K562 (cell line): ENCODE measurements at regions not wholly inside any gene's neighbourhood (a gene's known extent, or its start where the extent isn't known, plus 50 kb on each side); places are given as distances from the start of the nearest gene placed in this dataset.

Source experiments
- ATAC-seq: fragments of 200-7000 bp; cut with Tn5 transposase; 3 replicates; pipeline ENCODE4 v1.9.1; 2020; ENCODE audit warnings: moderate library complexity
- BruUV-seq: library from RNA; stranded (reverse); fragments of 400-500 nt; replicated peaks from 2 replicates; lab custom pipeline; 2021; lab: Mats Ljungman, UMichigan
- CTCF ChIA-PET: fragments of 300-600 bp; formaldehyde crosslinking; extraction: SDS; loops from one replicate; lab custom pipeline; 2021; ENCODE audit warnings: low intra/inter-chr PET ratio; lab: Yijun Ruan, JAX
- POLR2A ChIA-PET: fragments of 300-600, 350-650 bp; sonication (Branson Sonifier 250); formaldehyde crosslinking; extraction: SDS; loops from one replicate; lab custom pipeline; 2021; ENCODE audit warnings: antibody characterized with exemption, inconsistent platforms; lab: Yijun Ruan, JAX
- DNase-seq, 4 experiments: peaks; one replicate each; pipeline versions ENCODE4 v3.0.0 to v3.0.0-alpha.2; 2011 to 2018; ENCODE audit warnings: low spot score in 3 of 4, mixed read lengths in 3 of 4; ENCODE audit errors: extremely low read depth in 1 of 4
- FAIRE-seq: peaks from 2 replicates; lab custom pipeline; 2011; peaks lifted over from hg19 to GRCh38; lab: Jason Lieb, UNC
- H2AFZ ChIP-seq: 2 replicates; pipeline ENCODE4 v1.6.0; 2011; ENCODE audit warnings: low read depth, low read length, control low read depth, inconsistent platforms
- H3K27ac ChIP-seq: fragments of 200-600 bp; 3 replicates; pipeline ENCODE4 v1.8.0; 2011; ENCODE audit warnings: low read depth, mild to moderate bottlenecking, control low read depth, inconsistent platforms, low read length, moderate library complexity, mixed read lengths; ENCODE audit errors: extremely low read depth
- H3K27me3 ChIP-seq, 2 experiments: fragments of 300-600 bp in 1 of 2; 2 replicates in 1 of 2; 3 replicates in 1 of 2; pipeline versions ENCODE4 v1.6.0 to v1.8.0; 2011; ENCODE audit warnings: inconsistent platforms in 2 of 2, low read length in 2 of 2, mild to moderate bottlenecking in 1 of 2, mixed read lengths in 1 of 2, moderate library complexity in 1 of 2; ENCODE audit not compliant: control insufficient read depth in 2 of 2, insufficient read depth in 2 of 2
- H3K36me3 ChIP-seq: fragments of 300-600 bp; 3 replicates; pipeline ENCODE4 v1.8.0; 2011; ENCODE audit warnings: mild to moderate bottlenecking, low read length, inconsistent platforms; ENCODE audit not compliant: control insufficient read depth, insufficient read depth
- H3K4me1 ChIP-seq, 2 experiments: fragments of 200-600 bp in 1 of 2; replicated peaks in 1 of 2; 2 replicates in 1 of 2; 3 replicates in 1 of 2; pipeline versions ENCODE4 v1.5.1 to v1.8.0; 2011; ENCODE audit warnings: inconsistent platforms in 2 of 2, low read length in 2 of 2, mild to moderate bottlenecking in 1 of 2, mixed read lengths in 1 of 2, moderate library complexity in 1 of 2; ENCODE audit not compliant: control insufficient read depth in 2 of 2, insufficient read depth in 2 of 2
- H3K4me2 ChIP-seq: 2 replicates; pipeline ENCODE4 v1.6.1; 2011; ENCODE audit warnings: low read length, control low read depth, inconsistent platforms, mixed read lengths; ENCODE audit not compliant: insufficient read depth
- H3K4me3 ChIP-seq: fragments of 200-600 bp; sonication (generic), shearing (Covaris generic); 2 replicates; pipeline ENCODE4 v1.5.1; 2016; ENCODE audit warnings: control low read depth, inconsistent platforms
- H3K79me2 ChIP-seq: fragments of 200-600 bp; 3 replicates; pipeline ENCODE4 v1.8.0; 2011; ENCODE audit warnings: low read length, inconsistent platforms; ENCODE audit not compliant: control insufficient read depth, insufficient read depth
- H3K9ac ChIP-seq, 2 experiments: 2 replicates each; pipeline versions ENCODE4 v1.6.0 to v1.6.1; 2011; ENCODE audit warnings: low read depth in 2 of 2, low read length in 2 of 2, control low read depth in 1 of 2, inconsistent platforms in 1 of 2, mild to moderate bottlenecking in 1 of 2, mixed read lengths in 1 of 2; ENCODE audit not compliant: insufficient read depth in 1 of 2
- H3K9me1 ChIP-seq: one replicate; pipeline ENCODE4 v1.6.0; 2011; ENCODE audit warnings: inconsistent platforms, mild to moderate bottlenecking, low read length, moderate library complexity; ENCODE audit not compliant: control insufficient read depth, insufficient read depth
- H3K9me3 ChIP-seq: replicated peaks from 2 replicates; pipeline ENCODE4 v1.5.1; 2011; ENCODE audit warnings: low read depth, low read length, inconsistent platforms; ENCODE audit not compliant: control insufficient read depth, insufficient read depth
- H4K20me1 ChIP-seq: replicated peaks from 2 replicates; pipeline ENCODE4 v1.6.1; 2011; ENCODE audit warnings: low read length, inconsistent platforms, mixed read lengths; ENCODE audit not compliant: control insufficient read depth, insufficient read depth
- BHLHE40 ChIP-seq: IDR thresholded peaks from 2 replicates; pipeline ENCODE4 v1.6.1; 2011; ENCODE audit warnings: low read length, improper control_type of control experiment
- CBX1 ChIP-seq: sonication (generic); IDR thresholded peaks from 2 replicates; pipeline ENCODE4 v1.6.1; 2016; ENCODE audit warnings: antibody characterized with exemption, low read depth, mild to moderate bottlenecking
- CEBPZ ChIP-seq: fragments of 150-350 bp; IDR thresholded peaks from 2 replicates; pipeline ENCODE4 v1.6.1; 2014; ENCODE audit warnings: low read depth, mild to moderate bottlenecking, low read length, borderline replicate concordance
- CTCF ChIP-seq, 3 experiments: IDR thresholded peaks in 2 of 3; conservative IDR thresholded peaks in 1 of 3; 2 replicates each; pipeline ENCODE4 v1.5.1; 2011 to 2012; ENCODE audit warnings: low read length in 3 of 3, mild to moderate bottlenecking in 3 of 3, control low read depth in 2 of 3, improper control_type of control experiment in 1 of 3, inconsistent platforms in 1 of 3, low read depth in 1 of 3, mixed read lengths in 1 of 3, moderate library complexity in 1 of 3; ENCODE audit not compliant: insufficient read depth in 2 of 3
- ELF1 ChIP-seq: fragments of 200-800 bp; sonication (Bioruptor generic); IDR thresholded peaks from 2 replicates; pipeline ENCODE4 v1.6.1; 2016; ENCODE audit warnings: missing genetic modification characterization, missing compliant biosample characterization
- FOXK2 ChIP-seq, 2 experiments: fragments of 450-650 bp; IDR thresholded peaks in 1 of 2; conservative IDR thresholded peaks in 1 of 2; 2 replicates each; pipeline ENCODE4 v1.6.1; 2016; ENCODE audit warnings: low read depth in 2 of 2, mild to moderate bottlenecking in 1 of 2
- GATAD2A ChIP-seq: fragments of 450-650 bp; IDR thresholded peaks from 2 replicates; pipeline ENCODE4 v1.6.1; 2017
- NR2C2 ChIP-seq, 2 experiments: fragments of 200-800 bp in 1 of 2; sonication (Bioruptor generic) in 1 of 2; sonication (generic) in 1 of 2; formaldehyde crosslinking in 1 of 2; IDR thresholded peaks; 2 replicates each; pipeline versions ENCODE4 v1.6.1 to v1.8.0; 2016 to 2022; ENCODE audit warnings: mild to moderate bottlenecking in 1 of 2, missing compliant biosample characterization in 1 of 2, missing genetic modification characterization in 1 of 2, missing genetic modification reagents in 1 of 2
- RBM15 ChIP-seq: fragments of 200-400 bp; formaldehyde crosslinking; IDR thresholded peaks from 2 replicates; pipeline ENCODE4 v1.6.1; 2018; ENCODE audit warnings: mild to moderate bottlenecking, low read length, moderate library complexity; ENCODE audit not compliant: insufficient read depth
- RUNX1 ChIP-seq: sonication (generic); IDR thresholded peaks from 2 replicates; pipeline ENCODE4 v1.6.1; 2016; ENCODE audit warnings: antibody characterized with exemption, low read depth
- SMARCA5 ChIP-seq: fragments of 450-650 bp; IDR thresholded peaks from 2 replicates; pipeline ENCODE4 v1.6.1; 2016
- STAT5B ChIP-seq: fragments of 250-450 bp; sonication (Bioruptor Pico); IDR thresholded peaks from 2 replicates; pipeline ENCODE4 v1.8.0; 2021; ENCODE audit warnings: mild to moderate bottlenecking, inconsistent platforms
- TFE3 ChIP-seq: fragments of 450-650 bp; formaldehyde crosslinking; IDR thresholded peaks from 2 replicates; pipeline ENCODE4 v1.4.0; 2020; ENCODE audit warnings: mild to moderate bottlenecking, mixed read lengths
- TRIM28 ChIP-seq: fragments of 450-650 bp; IDR thresholded peaks from 2 replicates; pipeline ENCODE4 v1.6.1; 2017
- ZKSCAN1 ChIP-seq: fragments of 150-350 bp; IDR thresholded peaks from 2 replicates; pipeline ENCODE4 v1.6.1; 2016; ENCODE audit warnings: low read depth, low read length
- WGBS: fragments of 100-300 bp; shearing (Covaris generic); methylation state at CpG from one replicate; pipeline ENCODE4 v1.1.6; 2016; ENCODE audit warnings: low coverage, mixed read lengths; ENCODE audit not compliant: insufficient coverage; ENCODE audit errors: missing lambda C conversion rate; 5-methylcytosine and 5-hydroxymethylcytosine counted together
- in situ Hi-C: fragments of 300-500 bp; cut with MboI; formaldehyde crosslinking; loops from 4 replicates; pipeline ENCODE4 v1.15.0; 2018; ENCODE audit warnings: inconsistent platforms, mixed read lengths
- intact Hi-C: fragments of 100-400 bp; cut with micrococcal nuclease; formaldehyde crosslinking; loops from 2 replicates; pipeline ENCODE4 v1.14.2; 2022
- TF ChIP-seq, protein P1 (sequence below): fragments of 250-450 bp; sonication (Bioruptor Pico); IDR thresholded peaks from 2 replicates; pipeline ENCODE4 v1.5.0; 2021

DNA sequence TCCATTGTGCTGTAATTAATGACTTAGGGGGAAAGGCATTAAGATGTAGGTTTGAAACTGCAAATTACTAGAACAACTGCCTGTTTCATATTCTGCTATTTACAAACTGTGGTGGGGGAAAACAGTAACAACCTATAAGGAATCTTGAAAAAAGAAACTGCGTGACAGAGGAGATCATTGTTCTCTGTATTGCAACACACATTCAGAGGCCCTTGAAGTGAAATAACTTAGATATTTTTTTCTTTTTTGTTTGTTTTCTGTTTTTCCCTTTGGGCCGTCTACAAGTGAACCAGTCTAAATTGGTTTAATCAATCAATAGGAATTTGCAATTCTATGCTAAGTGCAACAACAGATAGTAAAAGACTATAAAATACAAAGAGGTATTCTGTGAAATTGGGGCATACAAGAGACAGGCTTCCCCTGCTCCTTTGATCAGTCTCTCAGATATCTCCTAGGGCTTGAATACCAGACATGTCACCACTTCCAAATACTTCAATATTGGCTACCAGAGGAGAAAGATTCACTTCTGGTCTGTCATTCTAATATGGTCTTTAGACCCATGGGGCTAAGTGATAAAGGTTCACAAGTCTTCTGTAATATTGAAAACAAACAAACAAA, 2055.1 kb upstream of the CELF4 start:
- no peak for ATAC-seq
- in situ Hi-C loops (no loop called here), intact Hi-C loops (no loop called here)
- POLR2A ChIA-PET, result no interaction called here
- H3K9ac ChIP-seq, result no peak overlapping the region
- no peaks in the 10 kb centered on the region for H3K27me3 ChIP-seq
- no peaks in the 10 kb centered on the region for H3K9me1 ChIP-seq
- no peak overlapping the region for H3K27ac ChIP-seq
- no peak overlapping the region for H3K4me2 ChIP-seq
- H3K4me1 ChIP-seq, result no peaks in the 10 kb centered on the region
- H4K20me1 ChIP-seq, result no peaks in the 10 kb centered on the region
- no peaks in the 10 kb centered on the region for H3K9me3 ChIP-seq
- no TSS peak for BruUV-seq
- no peaks in the 10 kb centered on the region for H3K36me3 ChIP-seq
- H2AFZ ChIP-seq, result no peak overlapping the region
- H3K79me2 ChIP-seq, result no peaks in the 10 kb centered on the region
- WGBS, result 0% methylated on average over 2 of the region's 2 CpGs
- TF ChIP-seq NR2C2 (CRISPR knock-in tag; IDR thresholded peaks at IDR 0.05), result no peak
- no peak for TF ChIP-seq NR2C2 (tag; IDR thresholded peaks at IDR 0.05)
- TF ChIP-seq, protein P1, sequence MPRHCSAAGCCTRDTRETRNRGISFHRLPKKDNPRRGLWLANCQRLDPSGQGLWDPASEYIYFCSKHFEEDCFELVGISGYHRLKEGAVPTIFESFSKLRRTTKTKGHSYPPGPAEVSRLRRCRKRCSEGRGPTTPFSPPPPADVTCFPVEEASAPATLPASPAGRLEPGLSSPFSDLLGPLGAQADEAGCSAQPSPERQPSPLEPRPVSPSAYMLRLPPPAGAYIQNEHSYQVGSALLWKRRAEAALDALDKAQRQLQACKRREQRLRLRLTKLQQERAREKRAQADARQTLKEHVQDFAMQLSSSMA (CRISPR knock-in tag), result no peak
- no peak for TF ChIP-seq CBX1
- no peak for TF ChIP-seq FOXK2 (conservative IDR thresholded peaks at IDR 0.05 in 1 of 2, IDR thresholded peaks at IDR 0.05 in 1 of 2; ENCODE audit: low read depth in 2 of 2)
- no peak for TF ChIP-seq ZKSCAN1
- TF ChIP-seq STAT5B (CRISPR knock-in tag), result no peak
- no peak for TF ChIP-seq ELF1 (tag)
- no peak for TF ChIP-seq GATAD2A
- TF ChIP-seq CTCF (IDR thresholded peaks at IDR 0.05 in 2 of 3, conservative IDR thresholded peaks at IDR 0.05 in 1 of 3; ENCODE audit: insufficient read depth in 2 of 3, low read depth in 1 of 3, low read length in 3 of 3), result no peak
- no peak for TF ChIP-seq RUNX1
- TF ChIP-seq TRIM28, result no peak
- TF ChIP-seq TFE3 (CRISPR knock-in tag), result no peak
- no peak for TF ChIP-seq RBM15
- TF ChIP-seq BHLHE40, result no peak
- no peak for TF ChIP-seq CEBPZ
- no peak for TF ChIP-seq SMARCA5
- no peak for FAIRE-seq
- H3K4me3 ChIP-seq, result no peak overlapping the region
- no peak for DNase-seq
- CTCF ChIA-PET, result no interaction called here
